ACHN (cell line): ENCODE measurements at regions not wholly inside any gene's neighbourhood (a gene's known extent, or its start where the extent isn't known, plus 50 kb on each side); places are given as distances from the start of the nearest gene placed in this dataset.
A peak's percentile ranks its signal among the peaks of the same experiment; 100 is the strongest.

Experiments
- DNase-seq: peaks from one replicate; pipeline ENCODE4 v3.0.0-alpha.2; 2015
- in situ Hi-C: cut with HindIII; loops from 2 replicates; pipeline ENCODE4 v1.10.0; 2017; ENCODE audit warnings: low sequenced_read_pairs, low pct_ligation_motif_present, low pct_unique_long_range_greater_than_20kb

GRCh38 chr15:47194718-47195117 is 522.6 kb upstream of the SEMA6D start:
- in situ Hi-C loops, result no loop called here
- peak; percentile 4 for DNase-seq

- DNase-seq, result peak; percentile 71
- in situ Hi-C loops, result no loop called here
Observed at GRCh38 chr15:47196048-47196447, 521.3 kb upstream of the SEMA6D start.

- DNase-seq, result no peak
- in situ Hi-C loops, result no loop called here
Observed at GRCh38 chr15:47203993-47204392, 513.3 kb upstream of the SEMA6D start.

- no peak for DNase-seq
- in situ Hi-C loops, result no loop called here
Observed at GRCh38 chr15:47206358-47206978, 510.8 kb upstream of the SEMA6D start.

- in situ Hi-C loops, result no loop called here
- DNase-seq, result no peak
Observed at GRCh38 chr15:47209591-47209990, 507.7 kb upstream of the SEMA6D start.

GRCh38 chr15:47212222-47213010 is 504.9 kb upstream of the SEMA6D start:
- in situ Hi-C loops, result no loop called here
- no peak for DNase-seq

GRCh38 chr15:47213883-47214282 is 503.4 kb upstream of the SEMA6D start:
- no peak for DNase-seq
- in situ Hi-C loops, result no loop called here

- DNase-seq, result no peak
- in situ Hi-C loops, result no loop called here
Observed at GRCh38 chr15:47218295-47218694, 499.0 kb upstream of the SEMA6D start.

GRCh38 chr15:47244361-47244760 is 472.9 kb upstream of the SEMA6D start:
- in situ Hi-C loops, result no loop called here
- DNase-seq, result no peak

- DNase-seq, result no peak
- in situ Hi-C loops, result no loop called here
Observed at GRCh38 chr15:47246317-47246716, 471.0 kb upstream of the SEMA6D start.

GRCh38 chr15:47258521-47258920 is 458.8 kb upstream of the SEMA6D start:
- in situ Hi-C loops, result no loop called here

GRCh38 chr15:47265686-47266085 is 451.6 kb upstream of the SEMA6D start:
- in situ Hi-C loops, result no loop called here
- no peak for DNase-seq

More at GRCh38 chr15:47258521-47258920, 458.8 kb upstream of the SEMA6D start:
- DNase-seq, result no peak

- no peak for DNase-seq
- in situ Hi-C loops, result no loop called here
Observed at GRCh38 chr15:47266566-47266965, 450.7 kb upstream of the SEMA6D start.

GRCh38 chr15:47273864-47274263 is 443.4 kb upstream of the SEMA6D start:
- no peak for DNase-seq
- in situ Hi-C loops, result no loop called here

- in situ Hi-C loops, result no loop called here
- DNase-seq, result no peak
Observed at GRCh38 chr15:47283246-47283645, 434.1 kb upstream of the SEMA6D start.

- DNase-seq, result no peak
- in situ Hi-C loops, result no loop called here
Observed at GRCh38 chr15:47288794-47289193, 428.5 kb upstream of the SEMA6D start.

- DNase-seq, result no peak
- in situ Hi-C loops, result no loop called here
Observed at GRCh38 chr15:47289656-47290055, 427.6 kb upstream of the SEMA6D start.

- in situ Hi-C loops, result no loop called here
- DNase-seq, result no peak
Observed at GRCh38 chr15:47291767-47292166, 425.5 kb upstream of the SEMA6D start.

GRCh38 chr15:47292638-47293190 is 424.6 kb upstream of the SEMA6D start:
- in situ Hi-C loops, result no loop called here
- DNase-seq, result no peak
